ENCODE measurements at regions not wholly inside any gene's neighbourhood (a gene's known extent, or its start where the extent isn't known, plus 50 kb on each side); places are given as distances from the start of the nearest gene placed in this dataset.
"Not testable (repeated sequence)": the region's sequence is repeated elsewhere in the genome, so short reads cannot be mapped to it uniquely, and the experiment has no call there.

- Histone ChIP-seq H3K4me3 (no peak overlapping the region), H3K36me3 (no peaks in the 10 kb centered on the region), H3K27me3 (replicated peaks in 1 of 7) (peaks cover 0 to 12% (median 0%) of the 10 kb centered on the region in 7 donors), H3K4me1 (no peaks in the 10 kb centered on the region), H3K27ac (no peak overlapping the region), H3K9me3 (no peaks in the 10 kb centered on the region)
- intact Hi-C loops (cut with DNase I; ENCODE audit: low total_unique reads): no loop called here
- 77 to 92% (median 87%) methylated on average over 10 of the region's 10 CpGs for WGBS, 5 donors
- DNase-seq: peak; percentile 34
- TF ChIP-seq POLR2AphosphoS5 (IDR thresholded peaks at IDR 0.05) (no peak), POLR2A (IDR thresholded peaks at IDR 0.05) (no peak), CTCF (IDR thresholded peaks at IDR 0.05 in 8 of 11, conservative IDR thresholded peaks at IDR 0.05 in 3 of 11) (no peak)
Measured at GRCh38 chr2:16238001-16238761, 297.8 kb downstream of the MYCN start.

GRCh38 chr2:16235747-16236146 lies 295.4 kb downstream of the MYCN start:
- H3K9me3 ChIP-seq: no peaks in the 10 kb centered on the region
- no peaks in the 10 kb centered on the region for H3K36me3 ChIP-seq
- intact Hi-C loops (cut with DNase I; ENCODE audit: low total_unique reads): no loop called here
- no peak overlapping the region for H3K4me3 ChIP-seq
- H3K27me3 ChIP-seq (replicated peaks in 1 of 7): peaks cover 0 to 12% (median 0%) of the 10 kb centered on the region in 7 donors
- no peaks in the 10 kb centered on the region for H3K4me1 ChIP-seq
- 59 to 71% (median 61%) methylated on average over 1 of the region's 1 CpG for WGBS, 5 donors
- H3K27ac ChIP-seq: no peak overlapping the region
- TF ChIP-seq CTCF (IDR thresholded peaks at IDR 0.05 in 8 of 11, conservative IDR thresholded peaks at IDR 0.05 in 3 of 11) (no peak), POLR2A (IDR thresholded peaks at IDR 0.05) (no peak), POLR2AphosphoS5 (IDR thresholded peaks at IDR 0.05) (no peak)
- DNase-seq: no peak

- 87 to 94% (median 91%) methylated on average over 20 of the region's 20 CpGs for WGBS, 5 donors
- intact Hi-C loops (cut with DNase I; ENCODE audit: low total_unique reads); H3K27ac ChIP-seq: not testable (repeated sequence)
Measured at GRCh38 chr2:16235291-16235690, 294.9 kb downstream of the MYCN start.

GRCh38 chr2:16228951-16229350 lies 288.6 kb downstream of the MYCN start:
- no peaks in the 10 kb centered on the region for H3K9me3 ChIP-seq
- H3K27me3 ChIP-seq (replicated peaks in 1 of 7): peaks cover 0 to 7% (median 0%) of the 10 kb centered on the region in 7 donors
- no peak for TF ChIP-seq CTCF (IDR thresholded peaks at IDR 0.05 in 8 of 11, conservative IDR thresholded peaks at IDR 0.05 in 3 of 11)
- no peak for TF ChIP-seq POLR2A (IDR thresholded peaks at IDR 0.05)
- no peak for TF ChIP-seq POLR2AphosphoS5 (IDR thresholded peaks at IDR 0.05)
- H3K36me3 ChIP-seq: no peaks in the 10 kb centered on the region
- no peak overlapping the region for H3K4me3 ChIP-seq
- no peak for DNase-seq
- no peaks in the 10 kb centered on the region for H3K4me1 ChIP-seq
- intact Hi-C loops (cut with DNase I; ENCODE audit: low total_unique reads): no loop called here
- H3K27ac ChIP-seq: no peak overlapping the region
- 59 to 64% (median 63%) methylated on average over 6 of the region's 6 CpGs for WGBS, 5 donors

More at GRCh38 chr2:16235291-16235690, 294.9 kb downstream of the MYCN start:
- not testable (repeated sequence) for H3K36me3 ChIP-seq, DNase-seq, H3K9me3 ChIP-seq, H3K4me1 ChIP-seq, H3K4me3 ChIP-seq
- peaks cover 0 to 11% (median 0%) of the 10 kb centered on the region in 7 donors for H3K27me3 ChIP-seq (replicated peaks in 1 of 7)
